ENCODE measurements at regions not wholly inside any gene's neighbourhood (a gene's known extent, or its start where the extent isn't known, plus 50 kb on each side); places are given as distances from the start of the nearest gene placed in this dataset.
A peak's percentile ranks its signal among the peaks of the same experiment; 100 is the strongest.

DNA sequence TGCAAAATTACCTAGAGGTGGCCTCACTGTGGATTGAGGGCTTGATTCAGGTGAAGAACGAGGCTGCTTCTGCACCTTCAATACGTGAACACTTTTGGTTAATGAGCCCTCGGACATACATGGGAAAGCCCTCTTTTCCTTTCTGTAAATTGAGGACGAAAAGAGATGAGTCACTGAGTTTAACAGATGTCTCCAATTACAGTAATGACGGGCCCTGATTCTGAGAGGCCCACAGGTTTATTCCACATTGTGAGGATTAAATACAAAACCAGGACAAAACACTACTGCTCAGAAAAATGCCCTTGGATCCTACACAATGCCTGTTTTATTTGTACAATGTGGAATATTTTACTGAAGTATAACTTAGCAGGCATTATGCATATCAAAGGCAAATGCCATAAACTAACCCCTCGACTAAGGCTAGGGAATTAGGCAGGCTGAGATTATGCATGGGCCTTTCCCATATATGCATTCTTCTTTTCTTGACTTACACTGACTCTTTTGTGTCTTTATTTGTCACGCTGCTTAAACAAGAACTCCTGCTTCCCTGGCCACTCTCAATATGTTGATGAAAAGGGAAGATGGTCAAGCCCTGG, 819.9 kb downstream of the OLFM4 start:
- no peak overlapping the region for H3K27ac ChIP-seq (ENCODE audit: low read depth, low read length)
- H4K5ac ChIP-seq (ENCODE audit: insufficient read length, low read depth, low read length) = no peak overlapping the region
- ChIA-PET CTCF (ENCODE audit: partially characterized antibody) (no interaction called here), POLR2A (ENCODE audit: partially characterized antibody) (no interaction called here)
- no peak overlapping the region for H2AFZ ChIP-seq (ENCODE audit: low read length)
- H3K9ac ChIP-seq (replicated peaks in 1 of 4; ENCODE audit: extremely low read depth in 1 of 4, low read depth in 3 of 4, low read length in 3 of 4) = no peak overlapping the region
- H4K91ac ChIP-seq (replicated peaks; ENCODE audit: insufficient read length, low read length) = no peak overlapping the region
- H3K36me3 ChIP-seq (ENCODE audit: control insufficient read depth in 2 of 4, insufficient read depth in 4 of 4, low read length in 3 of 4) = no peaks in the 10 kb centered on the region
- H3K79me2 ChIP-seq (ENCODE audit: control insufficient read depth in 1 of 2, insufficient read depth in 2 of 2, low read length in 2 of 2) = no peaks in the 10 kb centered on the region
- H3K4me1 ChIP-seq (replicated peaks in 1 of 4; ENCODE audit: control insufficient read depth in 3 of 4, insufficient read depth in 4 of 4, low read length in 3 of 4) = peaks cover 0 to 6% (median 2%) of the 10 kb centered on the region in 4 experiments; a peak in 2 of 7 replicates
- TF ChIP-seq SP1 (IDR thresholded peaks at IDR 0.05; ENCODE audit: low read depth, low read length) = no peak
- TF ChIP-seq JUND (IDR thresholded peaks at IDR 0.05; ENCODE audit: low read length) = 0 out of 2 replicates have a peak, but pooled peaks have one; percentile 16
- no peak overlapping the region for H2BK12ac ChIP-seq (ENCODE audit: low read depth, low read length)
- H2BK20ac ChIP-seq (ENCODE audit: low read length) = no peak overlapping the region
- H3K23me2 ChIP-seq (ENCODE audit: low read depth, low read length) = no peaks in the 10 kb centered on the region
- DNase-seq (ENCODE audit: low read depth in 1 of 2, low spot score in 2 of 2) (no peak), FAIRE-seq (no peak)
- no peak overlapping the region for H4K8ac ChIP-seq (ENCODE audit: extremely low read depth, insufficient read depth, low read length)
- H3K79me1 ChIP-seq (ENCODE audit: low read depth, low read length) = no peaks in the 10 kb centered on the region
- H4K20me1 ChIP-seq (replicated peaks in 1 of 2; ENCODE audit: control insufficient read depth in 1 of 2, insufficient read depth in 2 of 2, low read length in 2 of 2) = no peaks in the 10 kb centered on the region
- no peaks in the 10 kb centered on the region for H3K27me3 ChIP-seq (replicated peaks in 1 of 4; ENCODE audit: control insufficient read depth in 3 of 4, extremely low read depth in 1 of 4, insufficient read depth in 3 of 4, low read length in 3 of 4)
- no peak overlapping the region for H3K4me3 ChIP-seq (ENCODE audit: extremely low read depth in 1 of 4, insufficient read depth in 2 of 4, low read depth in 3 of 4, low read length in 4 of 4)
- no peak overlapping the region for H2BK5ac ChIP-seq (ENCODE audit: low read depth, low read length)
- H3K4ac ChIP-seq (replicated peaks; ENCODE audit: insufficient read length, low read depth, low read length) = no peak overlapping the region
- 79% methylated on average over 7 of the region's 7 CpGs; no CpG with 5 or more reads in 1 of the 2 experiments for WGBS, 2 experiments (ENCODE audit: extremely low coverage in 1 of 2, insufficient coverage in 1 of 2, insufficient read length in 1 of 2, insufficient replicate concordance in 2 of 2, low coverage in 1 of 2, low lambda C conversion rate in 2 of 2, missing lambda C conversion rate in 1 of 2)
- H3K9me3 ChIP-seq (ENCODE audit: insufficient read depth in 2 of 2, low read depth in 1 of 2, low read length in 1 of 2) = no peaks in the 10 kb centered on the region
- H3K4me2 ChIP-seq (ENCODE audit: insufficient read depth in 1 of 2, low read depth in 2 of 2, low read length in 2 of 2) = no peak overlapping the region
- H2AK5ac ChIP-seq (ENCODE audit: low read depth, low read length) = no peak overlapping the region
- H3K18ac ChIP-seq (ENCODE audit: extremely low read depth, low read length) = no peak overlapping the region
- H3K23ac ChIP-seq (ENCODE audit: insufficient read length) = no peak overlapping the region
- no peak overlapping the region for H3K56ac ChIP-seq (replicated peaks; ENCODE audit: insufficient read length, low read depth, low read length)
- H3K14ac ChIP-seq (ENCODE audit: insufficient read length) = no peak overlapping the region
- no peak overlapping the region for H2BK15ac ChIP-seq (ENCODE audit: low read length)
- no peak overlapping the region for H2BK120ac ChIP-seq (replicated peaks; ENCODE audit: low read depth, low read length)
